GM13977 (cell line): ENCODE measurements at regions not wholly inside any gene's neighbourhood (a gene's known extent, or its start where the extent isn't known, plus 50 kb on each side); places are given as distances from the start of the nearest gene placed in this dataset.

Experiments used
- DNase-seq: peaks from one replicate; pipeline ENCODE4 v3.0.0; 2012; ENCODE audit warnings: low spot score
- in situ Hi-C: fragments of 300-500 bp; cut with MboI; formaldehyde crosslinking; loops from one replicate; pipeline ENCODE4 v1.12.0; 2022; ENCODE audit warnings: low sequenced_read_pairs, low pct_unique_long_range_greater_than_20kb, mixed read lengths, inconsistent platforms; ENCODE audit not compliant: unreplicated experiment
- TF ChIP-seq, protein P1 (sequence below): IDR thresholded peaks from 2 replicates; pipeline ENCODE4 v1.5.1; 2012; ENCODE audit warnings: mild to moderate bottlenecking, control low read depth; ENCODE audit not compliant: insufficient read depth; ENCODE audit errors: extremely low read depth, missing control alignments

DNA sequence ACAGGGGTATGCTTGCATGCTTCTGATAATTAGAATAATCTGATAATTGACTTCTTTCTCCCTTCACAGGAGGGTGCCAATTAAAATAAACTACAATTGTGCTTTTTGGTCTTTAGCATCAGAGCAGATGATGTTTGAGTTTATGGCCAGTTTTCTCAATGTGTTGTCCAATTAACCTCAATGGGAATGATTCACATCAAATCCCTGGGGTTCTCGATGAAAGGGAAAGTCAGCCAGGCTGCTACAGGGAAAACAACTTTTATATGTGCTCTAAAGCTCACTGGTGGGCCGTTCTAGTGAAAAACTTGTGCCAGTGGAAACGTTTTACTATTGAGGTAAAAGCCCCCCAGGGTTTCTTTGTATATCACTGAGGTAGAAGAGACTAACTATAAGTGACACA lies 887.3 kb upstream of the CRIM1 start:
- in situ Hi-C loops: no loop called here
- DNase-seq: no peak

DNA sequence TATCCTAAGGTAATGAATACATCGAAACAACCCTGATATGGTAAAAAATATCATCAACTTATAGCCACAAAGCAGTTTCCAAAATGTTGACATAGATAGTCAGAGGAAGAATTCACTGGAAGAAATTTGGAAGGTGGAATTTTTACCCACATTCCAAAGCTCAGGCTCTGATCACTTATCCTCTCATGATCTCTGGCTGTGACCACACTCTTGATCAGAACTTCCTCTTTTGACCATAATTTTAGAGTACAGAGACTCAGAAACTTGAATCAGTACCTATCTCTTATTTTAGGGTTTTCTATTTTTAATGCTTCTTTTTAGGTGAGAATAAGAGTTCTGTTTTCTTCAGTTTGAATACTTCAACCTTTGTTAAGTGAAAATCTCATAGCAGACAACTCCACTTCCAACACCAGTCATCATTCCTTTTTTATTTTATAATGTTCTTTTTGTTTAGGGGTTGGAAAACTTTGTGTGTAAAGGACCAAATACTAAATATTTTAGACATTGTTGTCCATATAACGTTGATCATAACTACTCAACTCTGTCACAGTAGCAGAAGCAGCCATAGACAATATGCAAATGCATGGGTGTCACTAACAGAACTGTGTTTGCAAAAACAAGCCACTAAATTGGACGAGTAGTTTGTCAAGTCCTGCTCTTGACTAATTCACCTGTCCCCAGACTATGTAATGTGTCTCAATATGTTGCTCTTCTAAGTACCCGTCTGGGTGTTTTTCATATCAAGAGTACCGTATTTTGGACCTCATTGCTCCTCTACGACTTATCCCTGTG lies 891.6 kb upstream of the CRIM1 start:
- in situ Hi-C loops: no loop called here
- TF ChIP-seq, protein P1, sequence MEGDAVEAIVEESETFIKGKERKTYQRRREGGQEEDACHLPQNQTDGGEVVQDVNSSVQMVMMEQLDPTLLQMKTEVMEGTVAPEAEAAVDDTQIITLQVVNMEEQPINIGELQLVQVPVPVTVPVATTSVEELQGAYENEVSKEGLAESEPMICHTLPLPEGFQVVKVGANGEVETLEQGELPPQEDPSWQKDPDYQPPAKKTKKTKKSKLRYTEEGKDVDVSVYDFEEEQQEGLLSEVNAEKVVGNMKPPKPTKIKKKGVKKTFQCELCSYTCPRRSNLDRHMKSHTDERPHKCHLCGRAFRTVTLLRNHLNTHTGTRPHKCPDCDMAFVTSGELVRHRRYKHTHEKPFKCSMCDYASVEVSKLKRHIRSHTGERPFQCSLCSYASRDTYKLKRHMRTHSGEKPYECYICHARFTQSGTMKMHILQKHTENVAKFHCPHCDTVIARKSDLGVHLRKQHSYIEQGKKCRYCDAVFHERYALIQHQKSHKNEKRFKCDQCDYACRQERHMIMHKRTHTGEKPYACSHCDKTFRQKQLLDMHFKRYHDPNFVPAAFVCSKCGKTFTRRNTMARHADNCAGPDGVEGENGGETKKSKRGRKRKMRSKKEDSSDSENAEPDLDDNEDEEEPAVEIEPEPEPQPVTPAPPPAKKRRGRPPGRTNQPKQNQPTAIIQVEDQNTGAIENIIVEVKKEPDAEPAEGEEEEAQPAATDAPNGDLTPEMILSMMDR: no peak
- DNase-seq: no peak

More for the DNA sequence above, 887.3 kb upstream of the CRIM1 start:
- TF ChIP-seq, protein P1: no peak

DNA sequence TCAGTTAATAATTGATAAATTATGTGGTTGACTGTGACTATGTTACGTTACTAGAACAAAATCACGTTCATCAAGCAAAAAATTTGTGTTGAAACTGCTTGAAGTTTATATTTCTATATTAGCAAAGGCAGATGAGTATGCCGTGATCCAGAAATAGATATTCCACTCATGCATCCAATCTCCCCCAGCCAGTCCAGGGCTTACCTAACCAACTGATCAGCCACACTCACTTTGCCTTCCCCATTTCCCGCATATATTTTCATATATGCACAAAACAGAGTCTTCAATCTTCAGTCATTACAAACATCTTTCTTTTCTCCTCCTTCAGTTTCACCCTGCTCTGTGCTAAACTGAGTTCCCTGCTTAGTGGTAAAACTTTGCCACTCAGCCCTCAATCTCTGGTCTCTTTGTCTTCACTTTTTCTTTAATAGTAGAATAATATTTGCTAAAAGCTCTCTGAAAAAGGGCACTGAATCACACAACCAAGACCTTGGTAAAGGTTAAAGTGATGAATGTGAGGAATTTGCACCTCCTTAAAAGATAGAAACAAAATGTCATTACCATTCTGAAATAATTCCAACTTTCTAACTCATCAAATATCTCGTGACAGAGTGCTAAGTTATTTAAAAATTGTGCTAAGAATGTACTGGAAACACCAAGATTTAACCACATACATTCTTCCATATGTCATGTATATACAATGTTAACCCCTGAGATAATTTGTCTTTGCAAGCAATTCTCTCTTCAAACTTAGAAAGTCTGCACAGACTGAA lies 893.2 kb upstream of the CRIM1 start:
- TF ChIP-seq, protein P1: no peak
- no peak for DNase-seq
- in situ Hi-C loops: no loop called here

DNA sequence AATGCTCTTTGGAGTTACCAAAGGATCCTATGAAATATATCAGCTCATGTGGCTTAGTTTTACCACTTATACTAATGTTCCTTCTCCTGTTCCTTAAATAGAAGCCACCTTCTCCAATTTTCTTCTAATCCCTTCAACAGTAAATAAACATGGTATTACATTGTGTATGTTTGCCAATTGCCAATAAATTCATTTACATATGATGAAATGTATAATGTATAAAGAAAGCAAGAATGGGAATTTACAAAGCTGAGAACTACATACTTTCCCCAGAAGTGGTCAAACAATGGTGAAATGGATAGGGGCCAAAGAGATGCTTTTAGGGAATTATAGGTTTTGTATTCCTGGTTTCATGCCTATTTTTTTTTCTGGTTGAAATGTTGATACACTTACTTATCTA lies 894.2 kb upstream of the CRIM1 start:
- TF ChIP-seq, protein P1: no peak
- in situ Hi-C loops: no loop called here
- DNase-seq: no peak

DNA sequence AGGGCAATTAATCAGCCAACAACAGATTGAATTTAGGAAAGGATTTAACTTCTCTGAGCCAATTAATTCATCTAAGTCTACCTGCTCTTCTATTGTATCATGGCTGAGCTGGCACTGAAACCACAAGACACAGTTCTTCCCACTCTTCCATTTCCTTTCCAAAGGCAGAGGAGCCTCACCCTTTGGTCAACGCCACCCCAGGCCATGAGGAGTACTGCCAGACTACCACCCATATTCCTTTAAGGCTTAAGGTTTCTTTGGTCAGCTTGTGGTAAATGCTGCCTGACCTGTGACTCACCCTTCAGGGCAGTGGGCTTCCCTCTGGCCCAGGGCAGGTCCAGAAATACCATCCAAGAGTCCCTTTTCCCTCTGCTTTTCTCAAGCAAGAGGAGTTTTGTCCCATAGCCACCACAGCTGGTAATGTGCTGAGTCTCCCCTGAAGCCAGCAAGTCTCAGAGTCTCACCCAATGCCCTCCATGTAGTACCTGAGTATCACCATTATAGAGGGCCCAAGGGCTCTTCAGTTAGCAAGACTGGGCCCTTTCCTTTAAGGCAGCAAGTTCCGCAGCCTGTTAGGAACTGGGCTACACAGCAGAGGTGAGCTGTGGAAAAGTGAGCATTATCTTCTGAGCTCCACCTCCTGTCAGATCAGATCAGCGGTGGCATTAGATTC lies 900.5 kb upstream of the CRIM1 start:
- in situ Hi-C loops: no loop called here
- no peak for DNase-seq
- TF ChIP-seq, protein P1: no peak

DNA sequence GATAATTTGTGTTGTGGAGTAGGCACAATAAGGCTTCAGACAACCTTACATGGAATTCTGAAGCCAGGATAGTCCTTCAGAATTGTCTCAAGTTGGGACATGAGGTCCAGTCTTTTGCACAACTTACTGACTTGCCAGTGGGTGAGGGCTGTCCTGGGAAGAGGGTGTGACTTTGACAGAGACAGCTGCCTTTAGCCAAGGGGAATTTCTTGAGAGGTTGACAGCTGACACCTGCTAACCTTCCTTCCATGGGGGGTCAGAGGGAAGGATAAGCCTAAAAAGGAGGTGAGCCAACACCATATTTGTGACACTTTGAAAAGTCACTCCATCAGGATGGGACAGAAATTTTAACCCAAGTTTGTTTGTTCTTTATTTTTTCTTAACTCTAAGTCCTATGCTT lies 907.8 kb upstream of the CRIM1 start:
- DNase-seq: no peak
- in situ Hi-C loops: no loop called here
- TF ChIP-seq, protein P1: no peak
